AML-193 (cell line): ENCODE measurements at regions not wholly inside any gene's neighbourhood (a gene's known extent, or its start where the extent isn't known, plus 50 kb on each side); places are given as distances from the start of the nearest gene placed in this dataset.
"Not testable (repeated sequence)": the region's sequence is repeated elsewhere in the genome, so short reads cannot be mapped to it uniquely, and the experiment has no call there.

Experiments used
- DNase-seq, 2 experiments: peaks; one replicate each; lab custom pipeline; 2025; lab: John Stamatoyannopoulos, UW

GRCh38 chr12:19909418-19909817 is 458.9 kb upstream of the PDE3A start:
- peak; percentile 20 to 23 for DNase-seq

DNA sequence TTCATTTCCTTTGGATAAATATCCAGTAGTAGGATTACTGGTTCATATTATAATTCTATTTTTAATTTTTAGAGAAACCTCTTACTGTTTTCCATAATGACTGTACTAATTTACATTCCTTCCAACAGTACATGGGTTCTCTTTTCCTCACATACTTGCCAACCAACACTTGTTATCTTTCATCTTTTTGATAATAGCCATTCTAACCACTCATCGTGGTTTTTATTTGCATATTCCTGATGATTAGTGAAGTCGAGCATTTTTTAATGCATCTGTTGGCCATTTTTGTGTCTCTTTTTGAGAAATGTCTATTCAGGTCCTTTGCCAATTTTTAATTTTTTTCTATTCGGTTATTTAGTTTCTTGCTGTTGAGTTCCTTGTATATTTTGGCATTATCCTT is 457.7 kb upstream of the PDE3A start:
- DNase-seq = no peak

GRCh38 chr12:19912991-19913390 is 455.3 kb upstream of the PDE3A start:
- DNase-seq = no peak

DNA sequence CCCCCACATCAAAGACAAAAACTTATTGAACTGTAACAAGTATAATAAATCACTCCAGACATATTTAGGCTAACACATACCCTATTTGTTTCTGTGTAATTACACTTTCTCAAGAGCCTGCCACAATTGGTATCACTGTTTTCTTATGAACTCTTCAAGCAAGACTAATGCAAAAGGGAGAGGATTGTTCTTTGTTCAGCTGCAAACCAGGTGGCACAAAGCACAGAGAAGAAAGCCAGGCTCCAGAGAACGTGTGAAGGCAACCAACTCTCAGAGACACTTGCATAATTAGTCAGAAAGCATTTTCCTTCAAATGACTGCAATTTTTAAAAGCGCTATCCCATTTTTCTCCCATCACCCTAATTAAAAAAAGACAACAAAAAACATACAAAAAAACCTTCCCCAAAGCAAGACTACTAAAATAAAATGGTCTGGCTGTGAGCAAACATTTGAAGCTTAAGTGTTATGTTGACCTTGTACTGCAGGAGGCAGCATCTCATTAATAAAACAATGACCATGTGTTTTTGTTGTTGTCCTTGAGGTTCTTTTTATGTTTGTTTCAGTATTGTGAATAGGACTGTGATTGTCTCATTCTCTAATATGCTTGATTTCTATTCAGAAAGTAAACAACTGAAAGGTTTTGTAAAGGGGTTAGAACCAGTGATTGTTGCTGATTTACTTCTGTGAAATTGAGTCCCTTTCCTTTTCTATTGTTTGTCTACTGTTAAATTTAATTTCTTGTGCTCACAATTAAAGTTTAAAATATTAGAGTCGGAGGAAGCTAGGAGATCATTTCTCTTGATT is 452.7 kb upstream of the PDE3A start:
- peak; percentile 13 to 24 for DNase-seq

- DNase-seq = no peak
Measured at GRCh38 chr12:19916196-19916753, 452.1 kb upstream of the PDE3A start.

GRCh38 chr12:19916974-19917373 is 451.4 kb upstream of the PDE3A start:
- no peak for DNase-seq

DNA sequence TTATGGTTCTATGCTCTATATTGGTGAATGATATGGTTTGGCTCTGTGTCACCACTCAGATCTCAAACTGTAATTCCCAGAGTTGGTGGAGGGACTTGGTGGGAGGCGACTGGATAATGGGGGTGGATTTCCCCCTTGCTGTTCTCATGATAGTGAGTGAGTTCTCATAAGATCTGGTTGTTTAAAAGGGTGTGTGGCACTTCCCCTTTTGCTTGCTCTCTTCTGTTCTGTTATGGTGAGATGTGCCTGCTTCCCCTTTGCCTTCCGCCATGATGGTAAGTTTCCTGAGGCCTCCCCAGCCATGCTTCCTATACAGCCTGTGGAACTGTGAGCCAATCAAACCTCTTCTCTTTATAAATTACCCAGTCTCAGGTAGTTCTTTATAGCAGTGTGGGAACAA is 446.6 kb upstream of the PDE3A start:
- DNase-seq = not testable (repeated sequence)

- no peak for DNase-seq
Measured at GRCh38 chr12:19922717-19923116, 445.6 kb upstream of the PDE3A start.

- no peak for DNase-seq
Measured at GRCh38 chr12:19924360-19924759, 444.0 kb upstream of the PDE3A start.

DNA sequence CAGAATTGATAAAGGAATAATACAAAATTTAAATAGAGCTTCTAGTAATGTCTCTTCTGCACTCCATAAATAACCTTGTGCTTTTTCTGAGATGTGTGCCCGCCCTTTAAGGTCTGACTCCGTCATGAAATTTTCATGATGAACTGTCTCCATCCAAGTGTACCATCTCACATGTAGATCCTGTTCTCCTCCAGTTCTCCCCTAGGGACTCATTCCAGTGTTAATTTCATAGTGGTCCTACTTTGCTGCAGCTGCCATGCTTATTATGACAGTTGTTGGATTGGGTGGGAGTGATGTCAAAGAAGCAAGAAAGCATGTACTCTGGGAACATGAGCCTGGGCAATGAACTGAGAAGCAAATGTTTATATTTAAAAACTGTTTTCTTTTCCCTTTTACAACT is 442.5 kb upstream of the PDE3A start:
- DNase-seq = no peak

GRCh38 chr12:19926266-19926665 is 442.1 kb upstream of the PDE3A start:
- no peak for DNase-seq

DNA sequence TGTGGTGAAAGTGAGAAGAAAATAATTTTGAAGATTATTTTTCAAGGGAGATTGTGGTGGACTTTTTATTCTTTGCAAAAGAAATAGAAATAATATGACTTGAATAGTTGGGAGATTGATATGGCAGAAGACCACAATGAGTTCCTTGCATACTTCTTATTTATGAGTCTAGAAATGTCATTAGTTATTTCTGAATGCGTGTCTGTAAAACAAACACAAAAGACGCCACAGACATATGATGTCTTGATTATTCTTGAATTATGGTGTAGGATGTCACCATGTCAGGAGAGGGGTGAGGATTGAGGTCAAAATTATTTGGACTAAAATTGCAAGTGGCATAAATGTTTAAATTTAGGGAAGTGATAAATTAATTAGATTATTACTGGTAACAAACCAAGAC is 440.7 kb upstream of the PDE3A start:
- no peak for DNase-seq

GRCh38 chr12:19932413-19932812 is 435.9 kb upstream of the PDE3A start:
- no peak for DNase-seq

- DNase-seq = no peak
Measured at GRCh38 chr12:19933924-19934323, 434.4 kb upstream of the PDE3A start.

- no peak for DNase-seq
Measured at GRCh38 chr12:19937161-19937560, 431.2 kb upstream of the PDE3A start.

GRCh38 chr12:19938031-19938430 is 430.3 kb upstream of the PDE3A start:
- no peak for DNase-seq

- DNase-seq = no peak
Measured at GRCh38 chr12:19938491-19938890, 429.8 kb upstream of the PDE3A start.

- DNase-seq = no peak
Measured at GRCh38 chr12:19940267-19940666, 428.1 kb upstream of the PDE3A start.

GRCh38 chr12:19941096-19941495 is 427.2 kb upstream of the PDE3A start:
- DNase-seq = no peak

GRCh38 chr12:19945559-19946435 is 422.5 kb upstream of the PDE3A start:
- DNase-seq = no peak

DNA sequence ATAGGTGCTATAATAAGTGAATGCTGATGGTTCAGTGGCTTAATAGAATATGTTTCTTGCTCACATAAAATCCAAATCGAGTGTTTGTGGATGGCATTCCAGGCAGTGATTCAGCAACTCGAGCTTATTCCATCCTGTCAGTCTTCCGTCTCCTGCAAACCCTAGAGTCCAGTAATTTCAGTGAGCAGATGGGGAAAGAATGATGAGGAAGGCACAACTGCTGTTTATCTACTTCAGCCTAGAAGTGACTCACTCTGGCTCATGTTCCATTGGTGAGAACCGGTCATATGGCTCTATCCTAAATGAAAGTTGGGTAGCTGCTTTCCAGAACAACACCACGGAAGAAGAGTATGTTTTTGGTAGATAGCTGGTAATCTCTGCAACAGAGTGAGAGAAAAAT is 421.8 kb upstream of the PDE3A start:
- DNase-seq = no peak

DNA sequence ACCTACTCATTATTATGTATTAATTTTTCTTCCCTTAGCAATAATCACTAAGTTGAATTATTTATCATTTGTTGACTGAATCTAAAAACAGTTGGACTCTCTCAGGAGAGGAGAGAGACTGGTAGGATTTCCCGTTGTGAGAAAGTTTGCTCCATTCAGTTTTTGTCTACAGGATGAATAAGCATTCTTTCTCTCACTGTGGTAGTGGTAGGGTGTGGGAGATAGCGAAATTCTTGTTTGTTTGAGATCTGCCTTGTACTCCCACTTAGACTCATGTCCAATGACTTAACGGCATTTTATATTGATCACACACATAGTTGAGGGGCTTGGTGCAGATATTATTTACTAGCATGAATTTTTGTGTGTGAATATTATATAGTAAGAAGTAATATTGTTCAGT is 421.0 kb upstream of the PDE3A start:
- DNase-seq = no peak

GRCh38 chr12:19951664-19952063 is 416.7 kb upstream of the PDE3A start:
- no peak for DNase-seq
